H1 (cell line): ENCODE measurements at regions not wholly inside any gene's neighbourhood (a gene's known extent, or its start where the extent isn't known, plus 50 kb on each side); places are given as distances from the start of the nearest gene placed in this dataset.

ENCODE experiments used
- CTCF ChIA-PET: fragments of 300-600 bp; sonication (Branson Sonifier 250); formaldehyde crosslinking; loops from one replicate; lab custom pipeline; 2021; ENCODE audit not compliant: partially characterized antibody; lab: Charles Lee
- POLR2A ChIA-PET: fragments of 300-600 bp; sonication (Branson Sonifier 250); formaldehyde crosslinking; loops from one replicate; lab custom pipeline; 2021; ENCODE audit warnings: inconsistent platforms; ENCODE audit not compliant: partially characterized antibody; lab: Charles Lee
- DNase-seq, 2 experiments: peaks; one replicate each; pipeline versions ENCODE4 v3.0.0 to v3.0.0-alpha.2; 2010 to 2022; ENCODE audit warnings: low spot score in 2 of 2, low read depth in 1 of 2, mixed read lengths in 1 of 2
- FAIRE-seq: peaks from 2 replicates; lab custom pipeline; 2011; peaks lifted over from hg19 to GRCh38; lab: Jason Lieb, UNC
- H2AFZ ChIP-seq: 2 replicates; pipeline ENCODE4 v1.8.1; 2012; ENCODE audit warnings: low read length, inconsistent platforms
- H2AK5ac ChIP-seq: 2 replicates; pipeline ENCODE4 v1.6.1; 2013; ENCODE audit warnings: low read depth, low read length
- H2BK120ac ChIP-seq: replicated peaks from 2 replicates; pipeline ENCODE3; 2013; ENCODE audit warnings: low read depth, low read length, inconsistent platforms
- H2BK12ac ChIP-seq: 2 replicates; pipeline ENCODE4 v1.6.1; 2013; ENCODE audit warnings: low read depth, low read length
- H2BK15ac ChIP-seq: 2 replicates; pipeline ENCODE4 v1.6.1; 2013; ENCODE audit warnings: low read length
- H2BK20ac ChIP-seq: 2 replicates; pipeline ENCODE4 v1.6.1; 2013; ENCODE audit warnings: low read length
- H2BK5ac ChIP-seq: 2 replicates; pipeline ENCODE4 v1.6.1; 2013; ENCODE audit warnings: low read depth, low read length
- H3K14ac ChIP-seq: 2 replicates; pipeline ENCODE4 v1.6.1; 2013; ENCODE audit warnings: inconsistent platforms; ENCODE audit not compliant: insufficient read length
- H3K18ac ChIP-seq: 2 replicates; pipeline ENCODE4 v1.6.1; 2013; ENCODE audit warnings: low read length; ENCODE audit errors: extremely low read depth
- H3K23ac ChIP-seq: 2 replicates; pipeline ENCODE4 v1.6.1; 2013; ENCODE audit warnings: inconsistent platforms; ENCODE audit not compliant: insufficient read length
- H3K23me2 ChIP-seq: 2 replicates; pipeline ENCODE4 v1.6.1; 2013; ENCODE audit warnings: low read depth, low read length
- H3K27ac ChIP-seq: 2 replicates; pipeline ENCODE4 v1.6.1; 2011; ENCODE audit warnings: low read depth, low read length, inconsistent platforms
- H3K27me3 ChIP-seq, 4 experiments: replicated peaks in 1 of 4; 1 replicate in 1 of 4; 2 replicates in 3 of 4; pipeline versions ENCODE4 v1.6.1 to v1.8.1; 2011 to 2013; ENCODE audit warnings: low read length in 3 of 4, mild to moderate bottlenecking in 3 of 4, inconsistent platforms in 2 of 4, mixed read lengths in 2 of 4, moderate library complexity in 1 of 4; ENCODE audit not compliant: control insufficient read depth in 3 of 4, insufficient read depth in 3 of 4; ENCODE audit errors: extremely low read depth in 1 of 4
- H3K36me3 ChIP-seq, 4 experiments: 2 replicates each; pipeline versions ENCODE4 v1.6.1 to v1.8.1; 2011 to 2013; ENCODE audit warnings: mild to moderate bottlenecking in 4 of 4, low read length in 3 of 4, moderate library complexity in 2 of 4, control low read depth in 1 of 4, inconsistent platforms in 1 of 4; ENCODE audit not compliant: insufficient read depth in 4 of 4, control insufficient read depth in 2 of 4
- H3K4ac ChIP-seq: replicated peaks from 2 replicates; pipeline ENCODE3; 2013; ENCODE audit warnings: low read length, low read depth, mixed read lengths, inconsistent platforms; ENCODE audit not compliant: insufficient read length
- H3K4me1 ChIP-seq, 4 experiments: replicated peaks in 1 of 4; 1 replicate in 1 of 4; 2 replicates in 3 of 4; pipeline versions ENCODE4 v1.6.1 to v1.8.1; 2011 to 2013; ENCODE audit warnings: low read length in 3 of 4, inconsistent platforms in 2 of 4, mixed read lengths in 1 of 4; ENCODE audit not compliant: insufficient read depth in 4 of 4, control insufficient read depth in 3 of 4
- H3K4me2 ChIP-seq, 2 experiments: 2 replicates each; pipeline versions ENCODE4 v1.6.1 to v1.8.1; 2011 to 2013; ENCODE audit warnings: low read depth in 2 of 2, low read length in 2 of 2, control low read depth in 1 of 2, inconsistent platforms in 1 of 2, mild to moderate bottlenecking in 1 of 2; ENCODE audit not compliant: insufficient read depth in 1 of 2
- H3K4me3 ChIP-seq, 4 experiments: fragments of 200-600, 300-600 bp in 1 of 4; sonication (generic), shearing (Covaris generic), sonication (Bioruptor Twin) in 1 of 4; 2 replicates each; pipeline versions ENCODE4 v1.5.1 to v1.8.1; 2011 to 2016; ENCODE audit warnings: low read length in 4 of 4, low read depth in 3 of 4, control low read depth in 2 of 4, inconsistent platforms in 2 of 4, mild to moderate bottlenecking in 2 of 4, mixed read lengths in 1 of 4, moderate library complexity in 1 of 4; ENCODE audit not compliant: insufficient read depth in 2 of 4; ENCODE audit errors: extremely low read depth in 1 of 4
- H3K56ac ChIP-seq: replicated peaks from 2 replicates; pipeline ENCODE3; 2013; ENCODE audit warnings: low read depth, mild to moderate bottlenecking, mixed read lengths, low read length, inconsistent platforms; ENCODE audit not compliant: insufficient read length
- H3K79me1 ChIP-seq: 2 replicates; pipeline ENCODE4 v1.6.1; 2013; ENCODE audit warnings: low read depth, low read length, control low read depth
- H3K79me2 ChIP-seq, 2 experiments: 2 replicates each; pipeline versions ENCODE4 v1.6.1 to v1.8.1; 2012 to 2013; ENCODE audit warnings: low read length in 2 of 2, mild to moderate bottlenecking in 2 of 2, inconsistent platforms in 1 of 2; ENCODE audit not compliant: insufficient read depth in 2 of 2, control insufficient read depth in 1 of 2
- H3K9ac ChIP-seq, 4 experiments: replicated peaks in 1 of 4; 1 replicate in 1 of 4; 2 replicates in 3 of 4; pipeline versions ENCODE4 v1.6.1 to v1.8.1; 2011 to 2013; ENCODE audit warnings: low read depth in 3 of 4, low read length in 3 of 4, control low read depth in 2 of 4, mild to moderate bottlenecking in 2 of 4, moderate library complexity in 2 of 4, inconsistent platforms in 1 of 4; ENCODE audit errors: extremely low read depth in 1 of 4
- H3K9me3 ChIP-seq, 2 experiments: 2 replicates each; pipeline versions ENCODE4 v1.6.1 to v1.8.1; 2012 to 2013; ENCODE audit warnings: mild to moderate bottlenecking in 2 of 2, moderate library complexity in 2 of 2, control low read depth in 1 of 2, inconsistent platforms in 1 of 2, low read depth in 1 of 2, low read length in 1 of 2, mixed read lengths in 1 of 2; ENCODE audit not compliant: insufficient read depth in 2 of 2
- H4K20me1 ChIP-seq, 2 experiments: replicated peaks in 1 of 2; 2 replicates each; pipeline versions ENCODE3 to v1.8.1; 2011 to 2013; ENCODE audit warnings: inconsistent platforms in 2 of 2, low read length in 2 of 2, mild to moderate bottlenecking in 1 of 2; ENCODE audit not compliant: insufficient read depth in 2 of 2, control insufficient read depth in 1 of 2
- H4K5ac ChIP-seq: 2 replicates; pipeline ENCODE4 v1.6.1; 2013; ENCODE audit warnings: low read length, low read depth, mixed read lengths, inconsistent platforms; ENCODE audit not compliant: insufficient read length
- H4K8ac ChIP-seq: 2 replicates; pipeline ENCODE4 v1.8.0; 2013; ENCODE audit warnings: mild to moderate bottlenecking, moderate library complexity, low read length, inconsistent platforms; ENCODE audit not compliant: insufficient read depth; ENCODE audit errors: extremely low read depth
- H4K91ac ChIP-seq: replicated peaks from 2 replicates; pipeline ENCODE3; 2013; ENCODE audit warnings: low read length, mixed read lengths, inconsistent platforms; ENCODE audit not compliant: insufficient read length
- CBX5 ChIP-seq: fragments of 300-800, 300-1000 bp; sonication (generic); IDR thresholded peaks from 2 replicates; pipeline ENCODE4 v1.7.1; 2016; ENCODE audit warnings: antibody characterized with exemption, low read length, low read depth
- CREB1 ChIP-seq: IDR thresholded peaks from 2 replicates; pipeline ENCODE4 v1.6.1; 2012; ENCODE audit warnings: inconsistent platforms
- PHF8 ChIP-seq: fragments of 200-600 bp; sonication (generic); conservative IDR thresholded peaks from 2 replicates; pipeline ENCODE4 v1.7.1; 2012; ENCODE audit warnings: low read depth, mild to moderate bottlenecking, inconsistent platforms, low read length, moderate library complexity
- POLR2AphosphoS5 ChIP-seq: IDR thresholded peaks from 2 replicates; pipeline ENCODE4 v1.6.1; 2011; ENCODE audit warnings: low read depth, low read length
- TAF1 ChIP-seq: IDR thresholded peaks from 2 replicates; pipeline ENCODE4 v1.6.1; 2011; ENCODE audit warnings: mild to moderate bottlenecking, low read depth, low read length
- TAF7 ChIP-seq: optimal IDR thresholded peaks from 2 replicates; pipeline ENCODE3; 2011; ENCODE audit warnings: low read depth, mild to moderate bottlenecking, inconsistent platforms, low read length, moderate library complexity, borderline replicate concordance
- TEAD4 ChIP-seq: IDR thresholded peaks from 2 replicates; pipeline ENCODE4 v1.6.1; 2012; ENCODE audit warnings: low read depth, low read length, inconsistent platforms, mixed read lengths
- WGBS, 2 experiments: shearing (Covaris generic) in 1 of 2; methylation state at CpG; one replicate each; pipeline versions ENCODE4 v1.1.6 to v1.1.7; 2013 to 2015; ENCODE audit warnings: low lambda C conversion rate in 2 of 2, mixed read lengths in 2 of 2, inconsistent platforms in 1 of 2, low coverage in 1 of 2, missing lambda C conversion rate in 1 of 2; ENCODE audit not compliant: insufficient replicate concordance in 2 of 2, insufficient coverage in 1 of 2, insufficient read length in 1 of 2; ENCODE audit errors: extremely low coverage in 1 of 2, missing lambda C conversion rate in 1 of 2; 5-methylcytosine and 5-hydroxymethylcytosine counted together
- TF ChIP-seq, protein P1 (sequence below): IDR thresholded peaks from 2 replicates; pipeline ENCODE4 v1.6.1; 2011; ENCODE audit warnings: low read depth, mild to moderate bottlenecking, low read length; ENCODE audit not compliant: insufficient read depth
- TF ChIP-seq, protein P2 (sequence below): IDR thresholded peaks from 2 replicates; pipeline ENCODE4 v1.6.1; 2011; ENCODE audit warnings: low read length, improper control_type of control experiment

DNA sequence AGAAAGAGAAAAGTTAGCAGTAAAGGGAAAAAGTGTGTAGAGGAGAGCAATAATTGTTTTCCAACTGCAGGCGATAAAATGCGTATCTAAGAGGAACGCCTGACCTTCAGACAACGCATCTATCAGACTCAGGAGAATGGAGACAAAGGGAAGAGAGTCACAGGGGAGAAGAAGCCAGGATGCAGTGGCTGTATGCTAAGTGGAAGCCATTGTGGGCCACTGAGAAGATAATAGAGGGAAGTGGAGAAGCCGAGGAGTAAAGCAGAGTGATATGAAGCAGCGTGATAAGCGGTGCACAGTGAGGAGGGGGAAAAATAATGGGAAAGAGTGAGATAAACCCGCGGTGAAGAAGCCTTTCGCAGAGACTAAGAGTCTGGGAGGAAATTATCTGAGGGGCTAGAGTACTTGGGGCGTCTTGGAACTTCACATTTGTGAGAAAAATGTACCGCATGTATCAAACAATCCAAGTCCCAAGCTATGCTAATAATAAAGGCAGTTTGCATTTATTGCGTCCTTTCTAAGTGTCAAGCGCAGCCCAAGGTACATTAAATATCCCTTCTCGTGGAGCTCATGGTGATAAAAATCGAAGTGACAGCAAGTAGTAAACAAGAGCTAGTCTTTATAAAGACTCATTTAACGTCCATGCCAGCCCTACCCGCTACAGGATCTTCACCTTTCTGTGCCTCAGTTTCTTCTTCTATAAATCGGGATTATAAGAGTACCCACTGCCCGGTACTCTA lies 259.8 kb upstream of the PROX1 start:
- Histone ChIP-seq H3K79me2 (no peaks in the 10 kb centered on the region), H3K27me3 (no peaks in the 10 kb centered on the region), H3K23me2 (no peaks in the 10 kb centered on the region), H4K5ac (no peak overlapping the region), H3K4ac (no peak overlapping the region), H3K4me1 (no peaks in the 10 kb centered on the region; a peak in 1 of 7 replicates), H4K91ac (no peak overlapping the region), H3K4me2 (no peak overlapping the region), H2AFZ (no peak overlapping the region; the same call in 1 of the 2 replicates), H2BK20ac (no peak overlapping the region), H2BK120ac (no peak overlapping the region), H4K20me1 (no peaks in the 10 kb centered on the region), H3K36me3 (no peaks in the 10 kb centered on the region), H3K9ac (no peak overlapping the region), H3K79me1 (no peaks in the 10 kb centered on the region), H3K14ac (no peak overlapping the region), H3K27ac (no peak overlapping the region), H2BK15ac (no peak overlapping the region), H4K8ac (no peak overlapping the region), H3K56ac (no peak overlapping the region), H3K4me3 (no peak overlapping the region), H2BK12ac (no peak overlapping the region), H3K18ac (no peak overlapping the region), H3K9me3 (no peaks in the 10 kb centered on the region), H3K23ac (no peak overlapping the region), H2AK5ac (no peak overlapping the region), H2BK5ac (no peak overlapping the region)
- no peak for FAIRE-seq
- 91% methylated on average over 20 of the region's 20 CpGs; no CpG with 5 or more reads in 1 of the 2 experiments for WGBS, 2 experiments
- DNase-seq: no peak
- CTCF ChIA-PET: no interaction called here
- POLR2A ChIA-PET: no interaction called here
- TF ChIP-seq CBX5 (no peak), POLR2AphosphoS5 (no peak), TAF1 (no peak), PHF8 (no peak), CREB1 (no peak), TEAD4 (no peak), TAF7 (no peak)
- TF ChIP-seq, protein P1, sequence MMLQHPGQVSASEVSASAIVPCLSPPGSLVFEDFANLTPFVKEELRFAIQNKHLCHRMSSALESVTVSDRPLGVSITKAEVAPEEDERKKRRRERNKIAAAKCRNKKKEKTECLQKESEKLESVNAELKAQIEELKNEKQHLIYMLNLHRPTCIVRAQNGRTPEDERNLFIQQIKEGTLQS: no peak
- TF ChIP-seq, protein P2, sequence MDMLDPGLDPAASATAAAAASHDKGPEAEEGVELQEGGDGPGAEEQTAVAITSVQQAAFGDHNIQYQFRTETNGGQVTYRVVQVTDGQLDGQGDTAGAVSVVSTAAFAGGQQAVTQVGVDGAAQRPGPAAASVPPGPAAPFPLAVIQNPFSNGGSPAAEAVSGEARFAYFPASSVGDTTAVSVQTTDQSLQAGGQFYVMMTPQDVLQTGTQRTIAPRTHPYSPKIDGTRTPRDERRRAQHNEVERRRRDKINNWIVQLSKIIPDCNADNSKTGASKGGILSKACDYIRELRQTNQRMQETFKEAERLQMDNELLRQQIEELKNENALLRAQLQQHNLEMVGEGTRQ: no peak
